Spleen (tissue), 11 donors: ENCODE measurements at regions not wholly inside any gene's neighbourhood (a gene's known extent, or its start where the extent isn't known, plus 50 kb on each side); places are given as distances from the start of the nearest gene placed in this dataset.

ENCODE experiments used
- DNase-seq: peaks from one replicate; pipeline ENCODE4 v3.0.0-alpha.2; 2020
- H3K27ac ChIP-seq, 8 donors: fragments of 200-600 bp; sonication (generic) in 7 of 8; 1 replicate in 4 of 8; 2 replicates in 4 of 8; pipeline versions ENCODE4 v1.5.0 to v1.8.0; 2016 to 2021; ENCODE audit warnings: inconsistent platforms in 4 of 8, mild to moderate bottlenecking in 4 of 8, moderate library complexity in 1 of 8
- H3K27me3 ChIP-seq, 7 donors: fragments of 200-600 bp; sonication (generic) in 6 of 7; replicated peaks in 1 of 7; 1 replicate in 4 of 7; 2 replicates in 3 of 7; pipeline versions ENCODE4 v1.5.0 to v1.8.0; 2016 to 2021; ENCODE audit warnings: inconsistent platforms in 3 of 7, mild to moderate bottlenecking in 1 of 7
- H3K36me3 ChIP-seq, 6 donors: fragments of 200-600 bp; sonication (generic) in 5 of 6; 1 replicate in 4 of 6; 2 replicates in 2 of 6; pipeline versions ENCODE4 v1.5.0 to v1.8.0; 2016 to 2021; ENCODE audit warnings: inconsistent platforms in 2 of 6
- H3K4me1 ChIP-seq, 6 donors: fragments of 200-600 bp; sonication (generic) in 5 of 6; 1 replicate in 3 of 6; 2 replicates in 3 of 6; pipeline versions ENCODE4 v1.5.0 to v1.8.0; 2016 to 2021; ENCODE audit warnings: inconsistent platforms in 3 of 6
- H3K4me3 ChIP-seq, 8 donors: fragments of 200-600 bp; sonication (generic) in 7 of 8; 1 replicate in 4 of 8; 2 replicates in 4 of 8; pipeline versions ENCODE4 v1.5.0 to v1.8.0; 2016 to 2021; ENCODE audit warnings: inconsistent platforms in 4 of 8, mild to moderate bottlenecking in 4 of 8, moderate library complexity in 2 of 8
- H3K9me3 ChIP-seq, 8 donors: fragments of 200-600 bp; sonication (generic) in 7 of 8; 1 replicate in 4 of 8; 2 replicates in 4 of 8; pipeline versions ENCODE4 v1.5.0 to v1.8.0; 2016 to 2021; ENCODE audit warnings: inconsistent platforms in 4 of 8
- CTCF ChIP-seq, 11 experiments: fragments of 200-600 bp in 7 of 11; fragments of 450-650 bp in 4 of 11; sonication (generic) in 4 of 11; IDR thresholded peaks in 8 of 11; conservative IDR thresholded peaks in 3 of 11; 1 replicate in 7 of 11; 2 replicates in 4 of 11; pipeline versions ENCODE4 v1.4.0 to v1.8.0; 2016 to 2021; ENCODE audit warnings: antibody characterized with exemption in 11 of 11, inconsistent platforms in 4 of 11, mild to moderate bottlenecking in 1 of 11
- POLR2A ChIP-seq, 3 donors: fragments of 450-650 bp; IDR thresholded peaks; one replicate each; pipeline ENCODE4 v1.5.1; 2017; ENCODE audit warnings: antibody characterized with exemption in 3 of 3, mild to moderate bottlenecking in 1 of 3
- POLR2AphosphoS5 ChIP-seq, 3 donors: sonication (generic); formaldehyde crosslinking; IDR thresholded peaks; one replicate each; pipeline ENCODE4 v1.5.1; 2017; ENCODE audit warnings: antibody characterized with exemption in 3 of 3
- WGBS, 5 donors: extraction: QIAGEN DNeasy Blood & Tissue Kit in 3 of 5; methylation state at CpG; one replicate each; pipeline versions ENCODE4 v1.1.5 to v1.1.7; 2013 to 2018; 5-methylcytosine and 5-hydroxymethylcytosine counted together
- intact Hi-C: fragments of 100-400 bp; cut with DNase I; formaldehyde crosslinking; loops from one replicate; pipeline ENCODE4 v1.15.0; 2023; ENCODE audit warnings: low total_unique reads
- donor health status: healthy with polysubstance abuse.
- donor health status: DM: no; HTN: no; CAD: no; lungs with moderate emphysema.
- donor health status: DM: no; HTN: no; CAD: no.
- donor health status: Bipolar disorder and iron deficiency.
- donor health status: healthy.
- donor health status: DM: no; HTN: no; CAD: no.
- donor health status: DM: yes; HTN: yes; CAD: no.

DNA sequence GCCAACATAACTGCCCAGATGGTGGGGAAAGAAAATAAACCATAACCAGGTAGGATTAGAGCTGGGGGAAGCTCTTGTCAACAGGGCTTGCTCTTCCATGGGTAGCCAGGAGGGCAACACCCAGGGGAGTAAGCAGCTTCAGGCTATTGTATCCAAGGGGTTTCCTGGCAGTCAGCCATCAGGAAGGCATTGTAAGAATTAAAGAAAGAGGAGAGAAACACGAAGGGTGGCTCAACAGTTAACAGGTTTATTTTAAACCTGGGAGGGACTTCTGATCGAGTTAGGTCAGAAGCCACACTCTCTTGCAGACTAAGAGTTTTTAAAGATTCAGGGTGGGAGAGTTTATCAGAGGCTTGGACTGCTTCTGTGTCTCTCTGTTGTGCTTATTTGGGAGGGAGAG lies 114.2 kb downstream of the QRSL1 start:
- no peaks in the 10 kb centered on the region for H3K36me3 ChIP-seq
- WGBS, 5 donors: 43 to 68% (median 60%) methylated on average over 2 of the region's 2 CpGs
- H3K4me1 ChIP-seq: peaks cover 0 to 13% (median 0%) of the 10 kb centered on the region in 6 donors
- peaks cover 0 to 7% (median 0%) of the 10 kb centered on the region in 8 donors for H3K9me3 ChIP-seq
- no peak for DNase-seq
- TF ChIP-seq CTCF (IDR thresholded peaks at IDR 0.05 in 8 of 11, conservative IDR thresholded peaks at IDR 0.05 in 3 of 11) (no peak), POLR2A (IDR thresholded peaks at IDR 0.05) (no peak), POLR2AphosphoS5 (IDR thresholded peaks at IDR 0.05) (no peak)
- intact Hi-C loops: no loop called here
- H3K4me3 ChIP-seq: no peak overlapping the region
- no peaks in the 10 kb centered on the region for H3K27me3 ChIP-seq
- no peak overlapping the region for H3K27ac ChIP-seq

GRCh38 chr6:106740287-106740686 lies 110.9 kb downstream of the QRSL1 start:
- 56 to 67% (median 65%) methylated on average over 3 of the region's 3 CpGs for whole genome bisulfite sequencing, 5 donors
- intact Hi-C loops: no loop called here

DNA sequence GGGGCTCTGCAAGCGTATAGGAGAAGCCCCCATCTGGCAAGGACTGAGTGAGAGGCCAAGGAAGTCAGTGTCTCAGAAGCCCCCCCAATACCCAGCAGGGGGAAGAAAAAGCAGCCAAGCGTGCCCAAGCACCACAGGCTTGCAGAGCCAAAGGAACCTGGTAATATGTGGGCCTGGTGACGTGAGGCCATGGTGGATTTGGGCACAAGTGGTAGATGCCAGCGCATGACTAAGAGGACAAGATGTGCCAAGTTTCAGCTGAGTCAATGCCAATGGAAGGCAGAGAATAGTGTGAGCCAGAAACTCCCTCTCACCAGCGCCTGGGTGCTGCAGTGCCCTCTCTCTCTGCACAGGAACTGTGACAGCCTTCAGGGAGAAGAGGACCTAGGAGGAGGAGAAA lies 110.0 kb downstream of the QRSL1 start:
- TF ChIP-seq CTCF (IDR thresholded peaks at IDR 0.05 in 8 of 11, conservative IDR thresholded peaks at IDR 0.05 in 3 of 11) (no peak), POLR2AphosphoS5 (IDR thresholded peaks at IDR 0.05) (peak in 1 of 3 donors; percentile 38), POLR2A (IDR thresholded peaks at IDR 0.05) (no peak)
- Histone ChIP-seq H3K27ac (peak overlapping the region in 2 of 8 donors; percentile 8 to 9), H3K4me1 (peaks cover 0 to 22% (median 0%) of the 10 kb centered on the region in 6 donors), H3K4me3 (no peak overlapping the region), H3K27me3 (no peaks in the 10 kb centered on the region), H3K9me3 (peaks cover 0 to 13% (median 3%) of the 10 kb centered on the region in 8 donors), H3K36me3 (no peaks in the 10 kb centered on the region)
- intact Hi-C loops: no loop called here
- peak; percentile 78 for DNase-seq
- 61 to 84% (median 75%) methylated on average over 5 of the region's 5 CpGs for WGBS, 5 donors

More at GRCh38 chr6:106740287-106740686, 110.9 kb downstream of the QRSL1 start:
- no peak for TF ChIP-seq POLR2AphosphoS5 (IDR thresholded peaks at IDR 0.05)
- TF ChIP-seq CTCF (IDR thresholded peaks at IDR 0.05 in 8 of 11, conservative IDR thresholded peaks at IDR 0.05 in 3 of 11): no peak
- TF ChIP-seq POLR2A (IDR thresholded peaks at IDR 0.05): no peak
- no peak overlapping the region for H3K27ac ChIP-seq
- no peaks in the 10 kb centered on the region for H3K27me3 ChIP-seq
- no peak overlapping the region for H3K4me3 ChIP-seq
- no peaks in the 10 kb centered on the region for H3K36me3 ChIP-seq
- H3K9me3 ChIP-seq: peaks cover 0 to 13% (median 3%) of the 10 kb centered on the region in 8 donors
- DNase-seq: no peak
- peaks cover 0 to 17% (median 0%) of the 10 kb centered on the region in 6 donors for H3K4me1 ChIP-seq

- intact Hi-C loops: no loop called here
- Histone ChIP-seq H3K4me1 (peaks cover 0 to 22% (median 0%) of the 10 kb centered on the region in 6 donors), H3K27ac (no peak overlapping the region), H3K36me3 (no peaks in the 10 kb centered on the region), H3K27me3 (no peaks in the 10 kb centered on the region), H3K9me3 (peaks cover 0 to 13% (median 0%) of the 10 kb centered on the region in 8 donors), H3K4me3 (no peak overlapping the region)
- WGBS, 5 donors: 59 to 82% (median 72%) methylated on average over 2 of the region's 2 CpGs
- DNase-seq: no peak
- TF ChIP-seq POLR2A (IDR thresholded peaks at IDR 0.05) (no peak), CTCF (IDR thresholded peaks at IDR 0.05 in 8 of 11, conservative IDR thresholded peaks at IDR 0.05 in 3 of 11) (no peak), POLR2AphosphoS5 (IDR thresholded peaks at IDR 0.05) (no peak)
These were observed 107.1 kb downstream of the QRSL1 start for GRCh38 chr6:106736502-106736901.
